PC-3 (cell line): ENCODE measurements at regions not wholly inside any gene's neighbourhood (a gene's known extent, or its start where the extent isn't known, plus 50 kb on each side); places are given as distances from the start of the nearest gene placed in this dataset.

Experiments used
- ATAC-seq: fragments of 200-7000 bp; cut with Tn5 transposase; 2 replicates; pipeline ENCODE4 v1.9.1; 2020; ENCODE audit warnings: mild to moderate bottlenecking, moderate library complexity
- BruUV-seq: library from RNA; stranded (reverse); fragments of 400-500 nt; replicated peaks from 2 replicates; lab custom pipeline; 2021; lab: Mats Ljungman, UMichigan
- CTCF ChIA-PET: fragments of 300-600 bp; sonication (Branson Sonifier 250); formaldehyde crosslinking; loops from one replicate; lab custom pipeline; 2022; ENCODE audit warnings: antibody characterized with exemption; lab: Charles Lee
- POLR2A ChIA-PET: fragments of 300-600 bp; sonication (Branson Sonifier 250); formaldehyde crosslinking; loops from one replicate; lab custom pipeline; 2022; ENCODE audit warnings: antibody characterized with exemption; ENCODE audit not compliant: unreplicated experiment; lab: Charles Lee
- DNase-seq: peaks from one replicate; pipeline ENCODE4 v3.0.0-alpha.2; 2015
- H2AFZ ChIP-seq: fragments of 300-600 bp; sonication (generic); 2 replicates; pipeline ENCODE4 v1.6.0; 2016; ENCODE audit warnings: antibody characterized with exemption, low read length
- H3F3A ChIP-seq: fragments of 300-600 bp; sonication (generic); one replicate; pipeline ENCODE4 v1.6.0; 2017; ENCODE audit warnings: antibody characterized with exemption, low read length, control low read depth, mild to moderate bottlenecking; ENCODE audit not compliant: unreplicated experiment
- H3K27ac ChIP-seq: fragments of 300-600 bp; sonication (generic); 2 replicates; pipeline ENCODE4 v1.5.1; 2016; ENCODE audit warnings: mild to moderate bottlenecking, low read length
- H3K27me3 ChIP-seq: fragments of 300-600 bp; sonication (generic); 2 replicates; pipeline ENCODE4 v1.6.1; 2016; ENCODE audit warnings: low read length, mixed read lengths
- H3K36me3 ChIP-seq: fragments of 300-600 bp; sonication (generic); 2 replicates; pipeline ENCODE4 v1.6.1; 2016; ENCODE audit warnings: low read depth, mixed run types, low read length, mixed read lengths
- H3K4me1 ChIP-seq: fragments of 300-600 bp; sonication (generic); 2 replicates; pipeline ENCODE4 v1.5.1; 2016; ENCODE audit warnings: low read length; ENCODE audit not compliant: insufficient read depth
- H3K4me2 ChIP-seq: fragments of 300-600 bp; sonication (generic); 2 replicates; pipeline ENCODE4 v1.6.0; 2016; ENCODE audit warnings: low read length
- H3K4me3 ChIP-seq: fragments of 300-600 bp; sonication (generic); 2 replicates; pipeline ENCODE4 v1.5.1; 2016; ENCODE audit warnings: mild to moderate bottlenecking, low read length, mixed read lengths
- H3K79me2 ChIP-seq: fragments of 300-600 bp; sonication (generic); 2 replicates; pipeline ENCODE4 v1.6.1; 2017; ENCODE audit warnings: low read length, mixed read lengths
- H3K9ac ChIP-seq: fragments of 300-600 bp; sonication (generic); 2 replicates; pipeline ENCODE4 v1.6.0; 2016; ENCODE audit warnings: mild to moderate bottlenecking, low read length
- H3K9me2 ChIP-seq: fragments of 300-600 bp; sonication (generic); replicated peaks from 2 replicates; pipeline ENCODE4 v1.6.1; 2016; ENCODE audit warnings: mixed run types, low read length, mixed read lengths
- H3K9me3 ChIP-seq: fragments of 300-600 bp; sonication (generic); 2 replicates; pipeline ENCODE4 v1.6.1; 2016; ENCODE audit warnings: low read length, mixed read lengths
- H4K20me1 ChIP-seq: fragments of 300-600 bp; sonication (generic); 2 replicates; pipeline ENCODE4 v1.6.1; 2016; ENCODE audit warnings: low read length, mixed read lengths
- CTCF ChIP-seq: fragments of 300-600 bp; sonication (generic); conservative IDR thresholded peaks from 2 replicates; pipeline ENCODE4 v1.5.1; 2017; ENCODE audit warnings: antibody characterized with exemption, low read depth, mild to moderate bottlenecking, low read length
- EZH2 ChIP-seq: fragments of 300-600 bp; sonication (generic); IDR thresholded peaks from one replicate; pipeline ENCODE4 v1.6.1; 2017; ENCODE audit warnings: antibody characterized with exemption, mild to moderate bottlenecking, low read length; ENCODE audit not compliant: unreplicated experiment
- EZH2phosphoT487 ChIP-seq: fragments of 300-600 bp; sonication (generic); IDR thresholded peaks from 2 replicates; pipeline ENCODE4 v1.6.1; 2018; ENCODE audit warnings: mild to moderate bottlenecking, antibody characterized with exemption, low read length, borderline replicate concordance
- intact Hi-C: fragments of 100-400 bp; cut with micrococcal nuclease; formaldehyde crosslinking; loops from 2 replicates; pipeline ENCODE4 v1.9.0; 2023

DNA sequence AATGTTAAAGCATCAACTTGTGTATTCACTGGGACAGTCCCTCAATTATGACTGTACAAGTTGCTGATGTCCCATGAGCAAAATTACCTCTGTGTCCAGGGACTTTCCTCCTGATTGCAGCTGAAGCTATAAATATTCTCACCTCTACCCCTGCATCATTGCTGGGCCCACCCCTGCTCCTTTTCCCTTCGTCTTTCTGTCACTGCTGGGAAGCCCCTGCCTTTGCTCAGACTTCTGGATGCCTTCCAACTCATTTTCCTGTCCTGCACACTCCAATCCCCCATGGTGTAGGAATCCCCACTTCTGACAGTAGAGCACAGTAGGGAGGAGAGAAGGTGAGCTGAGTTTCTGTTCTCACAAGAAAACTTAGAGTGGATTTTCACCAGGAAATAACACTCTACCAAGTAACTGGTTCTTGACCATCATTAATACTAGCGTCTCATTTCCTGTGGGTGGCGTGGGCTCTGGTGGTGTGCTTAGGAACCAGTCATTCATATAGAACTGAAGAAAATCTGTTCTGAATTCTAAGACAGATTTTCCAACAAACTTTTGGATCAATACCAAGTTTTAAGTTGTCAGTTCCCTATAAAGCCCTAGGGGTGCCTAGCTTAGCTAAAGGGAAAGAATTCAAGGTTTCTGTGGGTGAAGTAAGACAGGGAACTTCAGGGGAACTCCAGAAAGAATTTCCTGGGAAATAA, 136.2 kb upstream of the MED14 start:
- H3K4me3 ChIP-seq = no peak overlapping the region
- H3K79me2 ChIP-seq = no peaks in the 10 kb centered on the region
- no peak overlapping the region for H3K27ac ChIP-seq
- intact Hi-C loops = no loop called here
- H3K27me3 ChIP-seq = no peaks in the 10 kb centered on the region
- peak; percentile 18 for DNase-seq
- no peak overlapping the region for H3K9ac ChIP-seq
- H4K20me1 ChIP-seq = no peaks in the 10 kb centered on the region
- H3K4me2 ChIP-seq = no peak overlapping the region
- H3K4me1 ChIP-seq = peaks cover 11% of the 10 kb centered on the region
- no peak for ATAC-seq
- TF ChIP-seq EZH2phosphoT487 (no peak), CTCF (0 out of 2 replicates have a peak, but pooled peaks have one; percentile 13)
- no peak overlapping the region for H2AFZ ChIP-seq
- ChIA-PET CTCF (no interaction called here), POLR2A (interaction anchor here (0.9 kb wide), 1 partner anchor 214 kb away, joined by 3 read pairs; the partner anchor contains the start of gene USP9X)
- H3K9me3 ChIP-seq = no peaks in the 10 kb centered on the region
- no peaks in the 10 kb centered on the region for H3F3A ChIP-seq
- no peaks in the 10 kb centered on the region for H3K36me3 ChIP-seq
- no peaks in the 10 kb centered on the region for H3K9me2 ChIP-seq
- no TSS peak for BruUV-seq

GRCh38 chrX:40872351-40872750, 137.0 kb upstream of the MED14 start:
- Histone ChIP-seq H4K20me1 (no peaks in the 10 kb centered on the region), H2AFZ (no peak overlapping the region), H3K9me3 (no peaks in the 10 kb centered on the region), H3F3A (no peaks in the 10 kb centered on the region), H3K79me2 (no peaks in the 10 kb centered on the region), H3K4me3 (no peak overlapping the region), H3K27ac (no peak overlapping the region), H3K27me3 (no peaks in the 10 kb centered on the region), H3K9ac (no peak overlapping the region), H3K36me3 (no peaks in the 10 kb centered on the region), H3K4me2 (no peak overlapping the region), H3K9me2 (no peaks in the 10 kb centered on the region), H3K4me1 (peaks cover 4% of the 10 kb centered on the region)
- DNase-seq (no peak), ATAC-seq (no peak)
- ChIA-PET CTCF (no interaction called here), POLR2A (no interaction called here)
- BruUV-seq = no TSS peak
- intact Hi-C loops = no loop called here
- TF ChIP-seq EZH2phosphoT487 (no peak), CTCF (no peak), EZH2 (no peak)

GRCh38 chrX:40875476-40875875, 140.1 kb upstream of the MED14 start:
- ChIA-PET CTCF (no interaction called here), POLR2A (no interaction called here)
- H3K4me1 ChIP-seq = peaks cover 5% of the 10 kb centered on the region
- ATAC-seq (no peak), DNase-seq (no peak)
- no peak overlapping the region for H2AFZ ChIP-seq
- no peaks in the 10 kb centered on the region for H3F3A ChIP-seq
- H3K4me2 ChIP-seq = no peak overlapping the region
- no TSS peak for BruUV-seq
- no peak for TF ChIP-seq CTCF
- no peak for TF ChIP-seq EZH2
- TF ChIP-seq EZH2phosphoT487 = no peak
- no peaks in the 10 kb centered on the region for H3K36me3 ChIP-seq
- H3K79me2 ChIP-seq = no peaks in the 10 kb centered on the region
- no peaks in the 10 kb centered on the region for H3K9me2 ChIP-seq
- H3K27ac ChIP-seq = no peak overlapping the region
- H3K9me3 ChIP-seq = no peaks in the 10 kb centered on the region
- H3K9ac ChIP-seq = no peak overlapping the region
- intact Hi-C loops = no loop called here
- H3K4me3 ChIP-seq = no peak overlapping the region
- H3K27me3 ChIP-seq = no peaks in the 10 kb centered on the region
- no peaks in the 10 kb centered on the region for H4K20me1 ChIP-seq
